ENCODE measurements at regions not wholly inside any gene's neighbourhood (a gene's known extent, or its start where the extent isn't known, plus 50 kb on each side); places are given as distances from the start of the nearest gene placed in this dataset.

GRCh38 chr20:52892023-52892422, 80.1 kb upstream of the TSHZ2 start:
- H3K36me3 ChIP-seq (ENCODE audit: insufficient read depth, low read length) = no peaks in the 10 kb centered on the region
- H3K4me3 Mint-ChIP-seq = no peak overlapping the region
- H3K4me1 Mint-ChIP-seq (ENCODE audit: low read depth) = peaks cover 5% of the 10 kb centered on the region
- intact Hi-C loops (cut with DNase I, micrococcal nuclease) = no loop called here
- peaks cover 15% of the 10 kb centered on the region for H3K27me3 Mint-ChIP-seq
- H3K27ac Mint-ChIP-seq = no peak overlapping the region
- POLR2A ChIA-PET = no interaction called here
- no peaks in the 10 kb centered on the region for H3K36me3 Mint-ChIP-seq (ENCODE audit: low read depth)
- peaks cover 0 to 2% of the 10 kb centered on the region in 2 experiments for H3K27me3 ChIP-seq (ENCODE audit: control insufficient read depth in 1 of 2, insufficient read depth in 2 of 2, low read length in 2 of 2)
- H3K27ac ChIP-seq (ENCODE audit: low read depth in 1 of 2, low read length in 2 of 2) = no peak overlapping the region
- no peak for TF ChIP-seq CTCF (IDR thresholded peaks at IDR 0.05)
- DNase-seq (no peak), ATAC-seq (ENCODE audit: poor library complexity) (no peak)
- no peaks in the 10 kb centered on the region for H3K9me3 Mint-ChIP-seq
- no peaks in the 10 kb centered on the region for H3K9me3 ChIP-seq (ENCODE audit: control insufficient read depth in 1 of 2, insufficient read depth in 1 of 2, low read length in 2 of 2)
- CTCF ChIA-PET = no interaction called here
- H3K4me1 ChIP-seq (ENCODE audit: insufficient read depth, low read length) = no peaks in the 10 kb centered on the region
- H3K4me3 ChIP-seq (ENCODE audit: low read length) = no peak overlapping the region

GRCh38 chr20:52890130-52890529, 82.0 kb upstream of the TSHZ2 start:
- ChIA-PET POLR2A (no interaction called here), CTCF (no interaction called here)
- Mint-ChIP-seq H3K27ac (no peak overlapping the region), H3K4me3 (no peak overlapping the region), H3K9me3 (no peaks in the 10 kb centered on the region), H3K4me1 (ENCODE audit: low read depth) (no peaks in the 10 kb centered on the region), H3K27me3 (peaks cover 5% of the 10 kb centered on the region), H3K36me3 (ENCODE audit: low read depth) (no peaks in the 10 kb centered on the region)
- H3K9me3 ChIP-seq (ENCODE audit: control insufficient read depth in 1 of 2, insufficient read depth in 1 of 2, low read length in 2 of 2) = no peaks in the 10 kb centered on the region
- H3K36me3 ChIP-seq (ENCODE audit: insufficient read depth, low read length) = no peaks in the 10 kb centered on the region
- TF ChIP-seq CTCF (IDR thresholded peaks at IDR 0.05) = no peak
- H3K4me3 ChIP-seq (ENCODE audit: low read length) = no peak overlapping the region
- no peaks in the 10 kb centered on the region for H3K4me1 ChIP-seq (ENCODE audit: insufficient read depth, low read length)
- ATAC-seq (ENCODE audit: poor library complexity) (no peak), DNase-seq (no peak)
- H3K27me3 ChIP-seq (ENCODE audit: control insufficient read depth in 1 of 2, insufficient read depth in 2 of 2, low read length in 2 of 2) = peaks cover 0 to 2% of the 10 kb centered on the region in 2 experiments
- no peak overlapping the region for H3K27ac ChIP-seq (ENCODE audit: low read depth in 1 of 2, low read length in 2 of 2)
- intact Hi-C loops (cut with DNase I, micrococcal nuclease) = no loop called here

- H3K27me3 Mint-ChIP-seq = no peaks in the 10 kb centered on the region
- ATAC-seq (ENCODE audit: poor library complexity) = no peak
- CTCF ChIA-PET = no interaction called here
Observed at GRCh38 chr20:52889225-52889624, 82.9 kb upstream of the TSHZ2 start.

More at GRCh38 chr20:52889225-52889624, 82.9 kb upstream of the TSHZ2 start:
- no peak for TF ChIP-seq CTCF (IDR thresholded peaks at IDR 0.05)
- Histone ChIP-seq H3K27me3 (ENCODE audit: control insufficient read depth in 1 of 2, insufficient read depth in 2 of 2, low read length in 2 of 2) (peaks cover 0 to 2% of the 10 kb centered on the region in 2 experiments), H3K27ac (ENCODE audit: low read depth in 1 of 2, low read length in 2 of 2) (no peak overlapping the region), H3K4me1 (ENCODE audit: insufficient read depth, low read length) (no peaks in the 10 kb centered on the region), H3K36me3 (ENCODE audit: insufficient read depth, low read length) (no peaks in the 10 kb centered on the region), H3K4me3 (ENCODE audit: low read length) (no peak overlapping the region), H3K9me3 (ENCODE audit: control insufficient read depth in 1 of 2, insufficient read depth in 1 of 2, low read length in 2 of 2) (no peaks in the 10 kb centered on the region)
- Mint-ChIP-seq H3K36me3 (ENCODE audit: low read depth) (no peaks in the 10 kb centered on the region), H3K27ac (no peak overlapping the region), H3K4me3 (no peak overlapping the region), H3K9me3 (no peaks in the 10 kb centered on the region), H3K4me1 (ENCODE audit: low read depth) (no peaks in the 10 kb centered on the region)
- no peak for DNase-seq
- intact Hi-C loops (cut with DNase I, micrococcal nuclease) = no loop called here
- POLR2A ChIA-PET = no interaction called here
